Esophagus muscularis mucosa (tissue), 4 donors: ENCODE measurements at regions not wholly inside any gene's neighbourhood (a gene's known extent, or its start where the extent isn't known, plus 50 kb on each side); places are given as distances from the start of the nearest gene placed in this dataset.

ENCODE experiments used
- DNase-seq: peaks from one replicate; pipeline ENCODE4 v3.0.0-alpha.2; 2017; ENCODE audit errors: extremely low spot score
- H3K27ac ChIP-seq, 4 donors: fragments of 200-600 bp; sonication (generic); replicated peaks in 1 of 4; 1 replicate in 3 of 4; 2 replicates in 1 of 4; pipeline ENCODE4 v1.5.1; 2016 to 2019; ENCODE audit warnings: mild to moderate bottlenecking in 1 of 4
- H3K27me3 ChIP-seq, 4 donors: fragments of 200-600 bp; sonication (generic); one replicate each; pipeline versions ENCODE4 v1.5.1 to v1.6.0; 2016 to 2019
- H3K36me3 ChIP-seq, 4 donors: fragments of 200-600 bp; sonication (generic); one replicate each; pipeline ENCODE4 v1.5.1; 2016 to 2019
- H3K4me1 ChIP-seq, 4 donors: fragments of 200-600 bp; sonication (generic); one replicate each; pipeline ENCODE4 v1.5.1; 2016 to 2019
- H3K4me3 ChIP-seq, 4 donors: fragments of 200-600 bp; sonication (generic); 1 replicate in 2 of 4; 2 replicates in 2 of 4; pipeline ENCODE4 v1.5.1; 2016 to 2019; ENCODE audit warnings: mild to moderate bottlenecking in 4 of 4, moderate library complexity in 1 of 4
- H3K9me3 ChIP-seq, 4 donors: fragments of 200-600 bp; sonication (generic); 1 replicate in 3 of 4; 2 replicates in 1 of 4; pipeline ENCODE4 v1.5.1; 2016 to 2019
- EP300 ChIP-seq: sonication (generic); formaldehyde crosslinking; IDR thresholded peaks from one replicate; pipeline ENCODE4 v1.6.1; 2017; ENCODE audit warnings: antibody characterized with exemption
- POLR2A ChIP-seq: fragments of 450-650 bp; IDR thresholded peaks from one replicate; pipeline ENCODE4 v1.6.1; 2017; ENCODE audit warnings: antibody characterized with exemption, moderate library complexity, mild to moderate bottlenecking, low read depth
- POLR2AphosphoS5 ChIP-seq, 2 donors: sonication (generic); formaldehyde crosslinking; IDR thresholded peaks; one replicate each; pipeline ENCODE4 v1.6.1; 2017; ENCODE audit warnings: antibody characterized with exemption in 2 of 2
- WGBS: methylation state at CpG from one replicate; pipeline ENCODE4 v1.1.5; 2018; 5-methylcytosine and 5-hydroxymethylcytosine counted together
- intact Hi-C: fragments of 100-400 bp; cut with DNase I; formaldehyde crosslinking; loops from one replicate; pipeline ENCODE4 v1.15.1; 2023
- TF ChIP-seq, protein P1 (sequence below), 3 experiments: fragments of 200-600 bp in 2 of 3; fragments of 450-650 bp in 1 of 3; sonication (generic) in 2 of 3; IDR thresholded peaks; one replicate each; pipeline ENCODE4 v1.5.1; 2017 to 2019; ENCODE audit warnings: antibody characterized with exemption in 3 of 3, mild to moderate bottlenecking in 2 of 3, moderate library complexity in 1 of 3

DNA sequence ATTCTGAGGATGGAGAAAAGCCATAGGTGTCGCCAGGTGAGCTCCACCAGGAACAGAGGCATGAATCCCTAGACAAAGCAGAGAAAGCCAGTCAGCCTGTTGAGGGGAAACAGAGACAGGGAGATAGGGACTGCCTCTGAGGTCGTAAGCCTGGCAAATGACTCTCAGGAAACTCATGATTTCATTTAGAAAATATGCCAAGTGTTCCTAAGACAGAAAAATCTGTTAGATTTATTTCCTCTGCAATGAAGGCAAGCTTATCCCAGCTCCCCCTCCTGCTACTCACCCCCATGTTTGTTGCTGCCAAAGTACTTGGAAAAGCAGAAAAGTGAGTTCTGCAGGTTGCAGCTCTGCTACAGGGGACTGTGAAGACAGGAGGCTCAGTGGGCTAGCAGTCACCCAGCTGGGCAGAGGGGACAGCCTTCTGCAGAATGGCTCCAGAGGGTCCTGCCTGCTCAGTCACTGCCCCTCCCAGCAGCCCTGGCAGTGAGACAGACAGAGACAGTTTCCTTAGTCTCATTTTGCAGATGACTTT is 184.3 kb downstream of the ADRA2A start:
- intact Hi-C loops, result no loop called here
- TF ChIP-seq POLR2AphosphoS5 (IDR thresholded peaks at IDR 0.05) (no peak), EP300 (no peak), POLR2A (no peak)
- TF ChIP-seq, protein P1, sequence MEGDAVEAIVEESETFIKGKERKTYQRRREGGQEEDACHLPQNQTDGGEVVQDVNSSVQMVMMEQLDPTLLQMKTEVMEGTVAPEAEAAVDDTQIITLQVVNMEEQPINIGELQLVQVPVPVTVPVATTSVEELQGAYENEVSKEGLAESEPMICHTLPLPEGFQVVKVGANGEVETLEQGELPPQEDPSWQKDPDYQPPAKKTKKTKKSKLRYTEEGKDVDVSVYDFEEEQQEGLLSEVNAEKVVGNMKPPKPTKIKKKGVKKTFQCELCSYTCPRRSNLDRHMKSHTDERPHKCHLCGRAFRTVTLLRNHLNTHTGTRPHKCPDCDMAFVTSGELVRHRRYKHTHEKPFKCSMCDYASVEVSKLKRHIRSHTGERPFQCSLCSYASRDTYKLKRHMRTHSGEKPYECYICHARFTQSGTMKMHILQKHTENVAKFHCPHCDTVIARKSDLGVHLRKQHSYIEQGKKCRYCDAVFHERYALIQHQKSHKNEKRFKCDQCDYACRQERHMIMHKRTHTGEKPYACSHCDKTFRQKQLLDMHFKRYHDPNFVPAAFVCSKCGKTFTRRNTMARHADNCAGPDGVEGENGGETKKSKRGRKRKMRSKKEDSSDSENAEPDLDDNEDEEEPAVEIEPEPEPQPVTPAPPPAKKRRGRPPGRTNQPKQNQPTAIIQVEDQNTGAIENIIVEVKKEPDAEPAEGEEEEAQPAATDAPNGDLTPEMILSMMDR (IDR thresholded peaks at IDR 0.05), result no peak
- DNase-seq, result peak; percentile 77
- WGBS, result 45% methylated on average over 2 of the region's 2 CpGs
- H3K27ac ChIP-seq, result no peak overlapping the region
- H3K4me3 ChIP-seq, result no peak overlapping the region
- peaks cover 0 to under 1% (median 0%) of the 10 kb centered on the region in 4 donors for H3K27me3 ChIP-seq
- peaks cover 0 to 4% (median 0%) of the 10 kb centered on the region in 4 donors for H3K4me1 ChIP-seq
- peaks cover 0 to 5% (median 0%) of the 10 kb centered on the region in 4 donors for H3K9me3 ChIP-seq
- H3K36me3 ChIP-seq, result no peaks in the 10 kb centered on the region

DNA sequence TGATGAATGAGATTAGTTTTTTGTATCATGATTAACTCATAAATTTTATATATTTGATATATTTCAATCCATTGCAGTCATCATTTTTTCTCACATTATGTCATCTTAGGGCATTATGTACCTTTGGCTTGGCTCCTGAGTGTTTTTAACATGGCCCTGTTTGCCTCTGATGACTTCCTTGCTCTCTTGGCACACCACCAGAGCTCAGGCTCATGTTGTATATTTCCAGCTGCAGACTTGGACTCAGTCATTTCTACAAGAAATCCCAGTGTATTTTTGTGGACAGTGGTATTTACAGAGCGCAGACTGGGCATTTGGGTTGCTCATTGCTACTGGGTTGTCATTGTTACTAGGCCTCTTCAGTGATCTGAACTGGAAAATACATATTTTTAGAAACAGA is 188.5 kb downstream of the ADRA2A start:
- intact Hi-C loops, result no loop called here
- TF ChIP-seq, protein P1 (IDR thresholded peaks at IDR 0.05), result no peak
- TF ChIP-seq EP300, result no peak
- no peak for TF ChIP-seq POLR2AphosphoS5 (IDR thresholded peaks at IDR 0.05)
- TF ChIP-seq POLR2A, result no peak
- Histone ChIP-seq H3K36me3 (no peaks in the 10 kb centered on the region), H3K9me3 (peaks cover 0 to 5% (median 0%) of the 10 kb centered on the region in 4 donors), H3K27me3 (peaks cover 0 to 4% (median 0%) of the 10 kb centered on the region in 4 donors), H3K4me3 (no peak overlapping the region), H3K4me1 (peaks cover 0 to 4% (median 0%) of the 10 kb centered on the region in 4 donors), H3K27ac (no peak overlapping the region)
- 71% methylated on average over 1 of the region's 1 CpG for WGBS
- DNase-seq, result peak; percentile 10

DNA sequence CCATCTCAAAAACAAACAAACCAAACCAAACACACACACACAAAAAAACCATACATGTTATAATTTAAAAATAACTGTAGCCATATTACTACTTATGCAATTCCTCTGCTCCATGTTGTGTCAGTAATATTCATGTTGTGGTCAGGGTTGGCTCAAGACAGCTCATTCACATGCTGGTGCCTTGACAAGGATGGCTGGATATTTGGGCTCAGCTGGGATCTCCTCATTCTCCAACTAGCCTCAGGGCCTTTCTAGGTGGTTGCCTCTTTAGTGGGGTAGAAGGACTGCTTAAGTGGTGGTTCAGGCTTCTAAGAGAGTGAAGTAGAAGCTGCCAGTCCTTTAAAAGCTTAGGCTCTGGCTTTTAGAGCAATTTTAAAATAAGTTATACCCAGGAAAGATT is 189.3 kb downstream of the ADRA2A start:
- no peak overlapping the region for H3K27ac ChIP-seq
- TF ChIP-seq EP300 (no peak), POLR2A (no peak), POLR2AphosphoS5 (IDR thresholded peaks at IDR 0.05) (no peak)
- TF ChIP-seq, protein P1 (IDR thresholded peaks at IDR 0.05), result no peak
- no peak overlapping the region for H3K4me3 ChIP-seq
- intact Hi-C loops, result no loop called here
- peaks cover 0 to 5% (median 0%) of the 10 kb centered on the region in 4 donors for H3K9me3 ChIP-seq
- peaks cover 0 to 3% (median 0%) of the 10 kb centered on the region in 4 donors for H3K4me1 ChIP-seq
- H3K27me3 ChIP-seq, result peaks cover 0 to 4% (median 0%) of the 10 kb centered on the region in 4 donors
- DNase-seq, result peak; percentile 10
- no peaks in the 10 kb centered on the region for H3K36me3 ChIP-seq

GRCh38 chr10:111267673-111268072 is 190.8 kb downstream of the ADRA2A start:
- 78% methylated on average over 5 of the region's 7 CpGs for WGBS
- H3K4me3 ChIP-seq, result no peak overlapping the region
- peaks cover 0 to 4% (median 0%) of the 10 kb centered on the region in 4 donors for H3K9me3 ChIP-seq
- intact Hi-C loops, result no loop called here
- H3K4me1 ChIP-seq, result no peaks in the 10 kb centered on the region
- peaks cover 0 to 4% (median 0%) of the 10 kb centered on the region in 4 donors for H3K27me3 ChIP-seq
- H3K27ac ChIP-seq, result no peak overlapping the region
- DNase-seq, result no peak
- H3K36me3 ChIP-seq, result no peaks in the 10 kb centered on the region
- TF ChIP-seq POLR2AphosphoS5 (IDR thresholded peaks at IDR 0.05), result no peak
- TF ChIP-seq POLR2A, result no peak
- no peak for TF ChIP-seq EP300
- TF ChIP-seq, protein P1 (IDR thresholded peaks at IDR 0.05), result no peak

DNA sequence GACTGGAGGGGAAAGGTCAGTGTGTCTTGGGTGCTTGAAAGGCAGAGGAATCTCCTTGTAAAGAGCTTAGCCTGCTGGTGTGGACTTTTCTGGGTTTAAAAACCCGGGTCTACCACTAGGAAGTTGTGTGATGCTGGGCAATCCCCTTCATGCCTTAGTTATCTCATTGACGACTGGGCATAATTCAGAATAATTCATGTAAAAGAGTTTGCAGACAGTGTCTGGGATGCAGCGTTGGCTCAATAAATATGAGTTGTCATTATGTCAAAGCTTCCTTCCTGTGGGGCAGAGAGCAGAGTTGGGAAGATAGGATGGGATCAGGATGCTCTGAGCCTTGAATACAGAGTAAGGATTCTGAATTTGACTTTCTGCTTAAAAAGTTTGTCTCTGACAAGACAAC is 196.4 kb downstream of the ADRA2A start:
- peaks cover 0 to 7% (median 0%) of the 10 kb centered on the region in 4 donors for H3K27me3 ChIP-seq
- 54% methylated on average over 3 of the region's 3 CpGs for WGBS
- no peaks in the 10 kb centered on the region for H3K9me3 ChIP-seq
- H3K36me3 ChIP-seq, result no peaks in the 10 kb centered on the region
- no peaks in the 10 kb centered on the region for H3K4me1 ChIP-seq
- TF ChIP-seq, protein P1 (IDR thresholded peaks at IDR 0.05), result no peak
- TF ChIP-seq POLR2A (no peak), EP300 (no peak)
- DNase-seq, result no peak
- no peak overlapping the region for H3K27ac ChIP-seq
- intact Hi-C loops, result no loop called here
- no peak overlapping the region for H3K4me3 ChIP-seq
